Activated CD4-positive, alpha-beta T cell treated with anti-CD3 and anti-CD28 coated beads for 48 hours (primary cell): ENCODE measurements at regions not wholly inside any gene's neighbourhood (a gene's known extent, or its start where the extent isn't known, plus 50 kb on each side); places are given as distances from the start of the nearest gene placed in this dataset.
A peak's percentile ranks its signal among the peaks of the same experiment; 100 is the strongest.

Source experiments
- DNase-seq: peaks from one replicate; pipeline ENCODE4 v3.0.0-alpha.2; 2020

DNA sequence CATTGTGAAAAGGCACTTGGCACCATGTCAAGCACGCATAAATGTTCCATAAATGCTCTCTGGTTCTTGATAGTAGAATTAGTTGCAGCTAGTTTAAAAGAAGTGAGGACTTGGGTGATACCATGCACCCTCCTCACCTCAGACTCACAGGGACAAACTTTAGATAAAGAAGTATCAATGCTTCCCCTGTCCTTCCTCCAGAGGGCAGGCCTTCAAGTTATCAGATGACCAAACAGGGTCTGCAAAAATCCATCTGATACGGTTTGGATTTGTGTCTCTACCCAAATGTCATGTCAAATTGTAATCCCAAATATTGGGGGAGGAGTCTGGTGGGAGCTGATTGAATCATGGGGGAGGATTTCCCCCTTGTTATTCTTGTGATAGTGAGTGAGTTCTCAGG lies 54.1 kb downstream of the C1QL2 start:
- DNase-seq: no peak

DNA sequence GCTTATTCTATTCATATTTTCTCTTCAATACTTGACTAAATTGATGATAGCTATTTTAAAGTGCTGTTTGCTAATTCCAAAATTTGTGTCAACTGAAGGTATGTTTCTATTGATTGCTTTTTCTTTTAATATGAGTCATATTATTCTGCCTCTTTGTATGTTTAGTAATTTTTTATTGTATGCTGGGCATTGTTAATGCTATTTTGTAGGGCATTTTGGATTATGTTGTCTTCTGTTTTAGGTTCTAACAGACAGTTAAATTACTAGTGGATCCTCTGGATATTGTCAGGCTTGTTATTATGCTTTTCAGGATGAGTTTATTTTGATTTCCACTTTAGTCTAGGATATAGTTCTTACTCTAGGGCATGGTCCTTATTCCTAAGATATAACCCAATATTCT lies 55.6 kb downstream of the C1QL2 start:
- no peak for DNase-seq

DNA sequence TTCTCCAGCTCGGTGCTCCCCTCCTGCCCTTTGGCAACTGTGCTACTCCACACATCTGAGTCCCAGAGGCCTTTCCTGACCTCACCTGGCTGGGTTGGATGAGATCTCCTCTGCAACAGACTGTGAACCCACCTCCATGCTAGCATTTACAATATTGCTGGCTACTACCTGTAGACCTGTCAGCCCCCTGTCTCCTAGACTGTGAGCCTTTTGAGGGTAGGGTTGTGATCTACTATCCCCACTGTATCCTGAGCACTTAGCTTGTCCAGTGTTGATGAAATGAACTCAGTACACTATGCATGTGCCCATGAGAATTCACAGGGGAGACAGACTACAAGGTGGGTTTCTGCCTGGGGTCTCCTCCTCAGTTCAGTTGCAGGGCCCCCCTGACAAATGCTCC lies 70.1 kb downstream of the C1QL2 start:
- no peak for DNase-seq

- DNase-seq: no peak
Measured at GRCh38 chr2:119086327-119086726, 72.2 kb downstream of the C1QL2 start.

GRCh38 chr2:119085613-119086012 lies 72.9 kb downstream of the C1QL2 start:
- no peak for DNase-seq

GRCh38 chr2:119083416-119083815 lies 75.1 kb downstream of the C1QL2 start:
- no peak for DNase-seq

DNA sequence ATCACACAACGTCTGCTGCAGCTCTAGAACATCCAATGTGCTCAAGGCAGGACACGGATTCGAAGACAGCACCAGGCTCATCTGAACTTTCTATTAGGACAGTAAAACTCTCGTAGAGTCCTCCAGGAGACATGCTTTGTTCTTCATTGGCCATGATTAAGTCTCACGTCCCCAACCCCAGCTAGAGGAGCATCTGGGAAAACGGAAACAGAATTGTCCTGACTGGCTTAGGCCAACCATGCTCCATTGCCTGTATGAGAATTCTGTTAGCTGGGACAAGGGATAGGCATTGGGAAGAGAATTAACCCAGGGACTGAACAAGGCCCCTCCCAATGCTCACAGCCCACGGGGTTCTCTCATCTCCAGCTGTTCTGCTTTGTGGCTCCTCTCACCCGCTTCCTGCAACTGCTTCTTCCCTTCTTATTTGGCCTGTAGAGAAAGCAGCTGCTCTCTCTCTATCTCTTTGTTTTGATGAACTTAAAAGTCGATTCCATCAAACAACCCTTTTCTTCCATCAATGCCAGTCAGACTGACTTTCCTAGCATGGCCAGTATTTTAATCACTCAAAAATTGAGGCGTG lies 75.6 kb downstream of the C1QL2 start:
- no peak for DNase-seq

DNA sequence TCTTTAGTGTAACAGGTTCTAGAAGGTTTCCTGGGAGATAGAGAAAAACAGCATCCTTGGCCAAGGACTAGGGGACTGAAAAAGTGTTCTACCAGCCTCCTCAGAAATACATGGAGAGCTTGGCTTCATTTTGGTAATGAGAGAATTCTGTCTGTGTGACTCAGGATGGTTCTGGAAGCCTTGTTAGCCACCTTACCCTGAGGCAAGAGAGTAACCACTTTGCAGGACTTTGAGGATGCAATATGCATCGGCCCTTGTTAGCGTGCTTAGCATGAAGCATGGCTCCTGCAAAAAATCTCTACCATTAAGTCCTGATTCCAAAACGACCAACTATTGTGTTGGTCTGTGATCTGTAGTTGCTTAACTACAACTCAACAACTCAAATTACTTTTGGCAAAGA lies 79.8 kb downstream of the C1QL2 start:
- no peak for DNase-seq

DNA sequence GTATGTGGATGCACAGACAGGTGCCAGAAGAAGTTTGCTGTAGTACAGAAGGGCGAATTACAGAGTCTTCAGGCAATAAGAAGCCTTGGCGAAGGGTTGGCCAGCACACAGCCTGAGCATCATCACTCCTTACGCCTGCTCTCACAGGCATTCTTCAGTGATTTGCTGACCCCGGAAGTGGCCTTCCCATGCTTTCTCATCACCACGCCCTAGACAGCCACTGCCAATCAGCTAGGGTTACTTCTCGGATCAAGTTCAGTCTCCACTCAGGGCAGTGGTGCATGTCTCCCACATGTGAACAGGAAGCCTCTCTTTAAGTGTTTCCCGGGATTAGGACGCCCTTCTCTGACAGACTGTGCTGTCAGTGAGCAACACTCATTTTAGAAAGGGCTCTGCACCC lies 81.8 kb downstream of the C1QL2 start:
- DNase-seq: no peak

DNA sequence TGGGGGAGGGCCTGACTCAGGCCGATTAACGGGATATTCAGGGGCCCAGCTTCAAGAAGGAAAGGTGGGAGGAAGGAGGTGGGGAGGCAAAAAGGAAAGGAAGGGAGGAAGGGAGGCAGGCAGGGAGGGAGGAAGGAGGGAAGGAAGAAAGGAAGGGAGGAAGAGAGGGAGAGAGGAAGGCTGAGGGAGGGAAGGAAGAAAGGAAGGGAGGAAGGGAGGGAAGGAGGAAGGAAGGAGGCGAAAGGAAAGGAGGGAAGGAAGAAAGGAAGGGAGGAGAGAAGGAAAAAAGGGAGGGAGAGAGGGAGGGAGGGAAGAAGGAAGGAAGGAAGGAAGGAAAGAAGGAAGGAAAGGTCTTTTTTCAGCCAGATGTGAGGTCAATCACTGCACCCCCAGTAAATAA lies 85.3 kb downstream of the C1QL2 start:
- no peak for DNase-seq

- no peak for DNase-seq
Measured at GRCh38 chr2:119071476-119071875, 87.1 kb downstream of the C1QL2 start.

DNA sequence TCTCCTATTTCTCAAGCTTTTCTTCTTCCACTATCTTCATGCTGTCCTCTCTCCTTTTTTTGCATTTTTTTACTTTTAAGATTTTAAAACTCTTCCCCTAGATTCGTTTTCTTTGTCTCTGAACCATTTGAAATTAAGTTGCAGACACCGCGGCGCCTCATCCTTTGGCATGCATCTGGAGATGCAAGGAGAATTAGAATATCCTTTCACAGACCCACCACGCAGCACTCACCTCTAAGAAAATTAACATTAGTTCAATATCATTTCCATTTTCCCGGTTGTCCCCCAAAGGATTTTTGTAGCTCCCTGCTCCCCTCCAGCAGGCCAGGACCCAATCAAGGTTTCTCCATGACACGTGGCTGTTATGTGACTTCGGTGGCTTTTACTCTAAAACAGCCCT lies 88.8 kb downstream of the C1QL2 start:
- no peak for DNase-seq

- no peak for DNase-seq
Measured at GRCh38 chr2:119068154-119068725, 90.3 kb downstream of the C1QL2 start.

DNA sequence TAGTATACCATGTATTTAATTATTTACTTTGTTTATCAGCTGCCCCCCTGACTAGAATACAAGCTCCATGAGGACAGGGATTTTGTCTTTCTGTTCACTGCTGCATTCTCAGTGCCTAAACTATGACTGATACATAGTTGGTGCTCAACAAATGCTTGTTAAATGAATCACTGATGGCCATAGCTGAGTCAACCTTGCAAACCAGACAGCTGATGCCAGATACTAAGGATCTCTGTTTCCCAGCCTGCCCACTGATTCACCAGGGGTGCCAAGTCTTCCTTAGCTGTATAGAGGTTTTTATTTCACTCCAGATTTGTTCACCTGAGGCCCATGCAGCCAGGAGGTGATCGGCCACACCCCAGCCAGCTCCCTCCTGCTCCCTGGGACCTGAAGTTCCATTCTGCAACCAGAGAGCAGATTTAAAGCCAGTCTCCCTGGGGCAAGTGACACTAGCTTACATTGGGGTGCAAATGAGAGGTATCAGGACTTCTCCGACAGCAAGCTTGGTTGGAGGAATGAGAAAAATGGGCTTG lies 92.2 kb downstream of the C1QL2 start:
- no peak for DNase-seq

DNA sequence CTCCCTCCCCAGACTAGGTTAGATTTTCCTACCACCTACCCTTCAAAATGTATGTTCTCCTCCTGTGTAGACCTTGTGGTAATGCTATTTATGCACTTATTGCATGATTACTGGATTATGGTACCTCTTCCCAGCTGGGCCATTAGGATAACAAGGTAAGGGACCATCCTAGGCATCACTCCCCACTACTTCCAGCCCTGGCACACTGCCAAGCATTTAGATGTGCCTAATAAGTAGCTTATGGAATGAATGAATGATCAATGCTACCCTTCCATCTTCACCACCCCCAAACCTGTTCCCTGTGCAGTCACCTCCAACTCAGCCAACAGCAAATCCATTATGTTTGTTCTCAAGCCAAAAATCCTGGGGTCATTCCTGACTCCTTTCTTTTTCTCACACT lies 93.4 kb downstream of the C1QL2 start:
- DNase-seq: no peak

GRCh38 chr2:119064567-119064966 lies 94.0 kb downstream of the C1QL2 start:
- no peak for DNase-seq

DNA sequence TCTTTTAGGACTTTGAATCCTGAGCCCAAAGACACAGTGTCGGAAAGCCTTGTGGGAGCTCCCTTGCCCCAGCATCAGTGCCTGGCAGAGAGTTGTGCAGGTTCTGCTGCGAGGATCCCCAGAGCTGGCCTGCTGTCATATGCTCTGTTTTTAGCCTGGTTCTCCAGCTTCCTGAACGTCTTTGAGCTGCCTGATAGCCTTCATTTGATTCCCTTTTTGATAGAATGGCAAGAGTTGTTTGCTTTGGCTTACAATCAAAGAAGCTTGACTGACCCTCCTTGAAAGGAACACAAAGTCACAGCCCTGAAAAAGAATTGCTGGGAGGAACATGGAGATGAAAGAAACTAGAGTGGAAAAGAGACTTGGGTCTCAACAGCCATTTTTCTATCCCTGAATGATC lies 95.4 kb downstream of the C1QL2 start:
- no peak for DNase-seq

- DNase-seq: no peak
Measured at GRCh38 chr2:119062652-119063051, 95.9 kb downstream of the C1QL2 start.

- DNase-seq: no peak
Measured at GRCh38 chr2:119062179-119062578, 96.4 kb downstream of the C1QL2 start.

GRCh38 chr2:119059940-119060339 lies 98.6 kb downstream of the C1QL2 start:
- DNase-seq: no peak

GRCh38 chr2:119059287-119059686 lies 99.3 kb downstream of the C1QL2 start:
- DNase-seq: no peak

GRCh38 chr2:119053700-119054436 lies 104.7 kb downstream of the C1QL2 start:
- DNase-seq: no peak

DNA sequence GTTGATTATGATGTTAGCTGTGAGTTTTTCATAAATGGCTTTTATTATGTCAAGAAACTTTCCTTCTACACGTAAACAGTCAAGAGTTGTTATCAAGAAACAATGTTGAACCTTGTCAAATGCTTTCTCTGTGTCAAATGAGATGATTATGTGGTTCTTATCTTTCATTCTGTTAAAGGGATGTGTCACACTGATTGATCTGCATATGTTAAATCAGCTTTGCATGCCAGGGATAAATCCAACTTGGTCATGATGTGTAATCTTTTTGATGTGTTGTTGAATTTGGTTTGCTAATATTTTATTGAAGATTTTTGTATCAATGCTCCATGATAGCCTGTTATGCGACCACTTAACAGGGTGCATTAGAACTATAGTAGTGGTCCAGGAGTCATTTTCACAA lies 107.3 kb downstream of the C1QL2 start:
- DNase-seq: no peak

DNA sequence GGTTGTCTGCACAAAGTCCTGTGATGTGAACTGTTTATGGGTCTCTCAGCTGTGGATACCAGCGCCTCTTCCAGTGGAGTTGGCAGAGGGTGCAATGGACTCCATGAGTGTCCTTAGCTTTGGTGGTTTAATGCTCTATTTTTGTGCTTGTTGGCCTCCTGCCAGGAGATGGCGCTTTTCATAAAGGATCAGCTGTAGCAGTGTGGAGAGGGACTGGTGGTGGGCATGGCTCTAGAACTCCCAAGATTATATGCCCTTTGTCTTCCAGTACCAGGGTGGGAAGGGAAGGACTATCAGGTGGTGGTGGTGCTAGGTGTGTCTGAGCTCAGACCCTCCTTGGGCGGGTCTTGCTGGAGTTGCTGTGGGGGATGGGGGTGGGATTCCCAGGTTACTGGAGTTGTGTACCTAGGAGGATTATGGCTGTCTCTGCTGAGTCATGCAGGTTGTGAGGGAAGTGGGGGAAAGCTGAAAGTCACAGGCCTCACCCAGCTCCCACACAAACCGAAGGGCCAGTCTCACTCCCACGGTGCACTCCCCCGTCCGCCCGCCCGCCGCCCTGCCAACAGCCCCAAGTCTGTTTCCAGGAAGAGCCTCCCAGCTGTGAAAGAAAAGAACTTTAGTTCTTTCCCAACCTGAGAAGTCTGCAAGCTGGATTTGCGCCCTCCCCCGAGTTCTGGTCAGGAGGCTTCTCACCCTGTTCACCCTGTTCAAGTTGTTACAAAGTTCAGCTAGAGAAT lies 108.1 kb downstream of the MARCO start:
- peak; percentile 13 for DNase-seq
